ENCODE measurements at regions not wholly inside any gene's neighbourhood (a gene's known extent, or its start where the extent isn't known, plus 50 kb on each side); places are given as distances from the start of the nearest gene placed in this dataset.

DNA sequence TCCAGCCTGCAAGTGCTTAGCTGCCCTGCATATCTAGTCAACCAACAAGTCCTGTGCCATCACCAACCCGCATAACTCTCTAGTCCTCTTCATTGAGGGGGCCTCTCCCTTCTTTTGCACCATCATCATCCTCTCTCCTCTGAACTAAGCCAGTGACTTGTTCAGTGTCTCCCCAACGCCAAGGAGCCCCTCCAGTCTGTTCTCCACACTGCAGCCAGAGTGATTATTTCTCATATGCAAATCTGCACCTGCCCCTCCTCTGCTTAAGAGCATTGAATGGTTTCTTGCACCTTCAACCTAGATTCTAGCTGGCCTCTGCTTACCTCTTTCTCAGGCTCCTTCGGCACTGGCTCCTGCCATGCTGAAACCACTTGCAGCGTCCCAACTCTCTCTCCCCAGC, 141.8 kb downstream of the FAM161A start:
- H3K4me1 Mint-ChIP-seq, result no peaks in the 10 kb centered on the region
- DNase-seq, result no peak
- no peaks in the 10 kb centered on the region for H3K36me3 Mint-ChIP-seq
- 52% methylated on average over 4 of the region's 4 CpGs for WGBS (ENCODE audit: insufficient coverage)
- H3K27ac Mint-ChIP-seq, result no peak overlapping the region
- intact Hi-C loops (cut with micrococcal nuclease), result no loop called here
- Histone ChIP-seq H3K9me3 (replicated peaks in 1 of 2; ENCODE audit: control insufficient read depth in 1 of 2, insufficient read depth in 1 of 2, low read length in 2 of 2) (no peaks in the 10 kb centered on the region), H3K4me3 (replicated peaks in 1 of 3; ENCODE audit: low read depth in 2 of 3, low read length in 3 of 3) (no peak overlapping the region), H3K27me3 (ENCODE audit: control insufficient read depth in 2 of 2, insufficient read depth in 2 of 2, low read length in 2 of 2) (no peaks in the 10 kb centered on the region), H3K79me2 (ENCODE audit: insufficient read depth, low read length) (no peaks in the 10 kb centered on the region), H4K20me1 (ENCODE audit: insufficient read depth, low read length) (no peaks in the 10 kb centered on the region), H2AFZ (ENCODE audit: insufficient read depth, low read depth, low read length, poor library complexity, severe bottlenecking) (no peak overlapping the region), H3K36me3 (replicated peaks in 1 of 2; ENCODE audit: control insufficient read depth in 1 of 2, insufficient read depth in 2 of 2, low read length in 2 of 2) (no peaks in the 10 kb centered on the region), H3K4me1 (ENCODE audit: control insufficient read depth in 1 of 2, insufficient read depth in 2 of 2, low read length in 2 of 2) (no peaks in the 10 kb centered on the region), H3K9ac (ENCODE audit: insufficient read depth, low read length, poor library complexity, severe bottlenecking) (no peak overlapping the region), H3K4me2 (replicated peaks; ENCODE audit: extremely low read depth, low read length, poor library complexity, severe bottlenecking) (no peak overlapping the region), H3K27ac (ENCODE audit: low read depth in 1 of 2, low read length in 2 of 2) (no peak overlapping the region)
- TF ChIP-seq, protein P1, sequence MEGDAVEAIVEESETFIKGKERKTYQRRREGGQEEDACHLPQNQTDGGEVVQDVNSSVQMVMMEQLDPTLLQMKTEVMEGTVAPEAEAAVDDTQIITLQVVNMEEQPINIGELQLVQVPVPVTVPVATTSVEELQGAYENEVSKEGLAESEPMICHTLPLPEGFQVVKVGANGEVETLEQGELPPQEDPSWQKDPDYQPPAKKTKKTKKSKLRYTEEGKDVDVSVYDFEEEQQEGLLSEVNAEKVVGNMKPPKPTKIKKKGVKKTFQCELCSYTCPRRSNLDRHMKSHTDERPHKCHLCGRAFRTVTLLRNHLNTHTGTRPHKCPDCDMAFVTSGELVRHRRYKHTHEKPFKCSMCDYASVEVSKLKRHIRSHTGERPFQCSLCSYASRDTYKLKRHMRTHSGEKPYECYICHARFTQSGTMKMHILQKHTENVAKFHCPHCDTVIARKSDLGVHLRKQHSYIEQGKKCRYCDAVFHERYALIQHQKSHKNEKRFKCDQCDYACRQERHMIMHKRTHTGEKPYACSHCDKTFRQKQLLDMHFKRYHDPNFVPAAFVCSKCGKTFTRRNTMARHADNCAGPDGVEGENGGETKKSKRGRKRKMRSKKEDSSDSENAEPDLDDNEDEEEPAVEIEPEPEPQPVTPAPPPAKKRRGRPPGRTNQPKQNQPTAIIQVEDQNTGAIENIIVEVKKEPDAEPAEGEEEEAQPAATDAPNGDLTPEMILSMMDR (IDR thresholded peaks at IDR 0.05), result no peak
- H3K27me3 Mint-ChIP-seq (ENCODE audit: low read depth in 3 of 3), result peaks cover 0 to 1% (median 0%) of the 10 kb centered on the region in 3 donors
- peaks cover 0 to 2% (median 0%) of the 10 kb centered on the region in 7 donors for H3K9me3 Mint-ChIP-seq
- H3K4me3 Mint-ChIP-seq, result no peak overlapping the region

- TF ChIP-seq, protein P1 (IDR thresholded peaks at IDR 0.05), result no peak
- WGBS (ENCODE audit: insufficient coverage), result 86% methylated on average over 1 of the region's 4 CpGs
- H3K36me3 Mint-ChIP-seq, result no peaks in the 10 kb centered on the region
- no peak overlapping the region for H3K4me3 Mint-ChIP-seq
- no peaks in the 10 kb centered on the region for H3K4me1 Mint-ChIP-seq
- H3K9me3 Mint-ChIP-seq, result no peaks in the 10 kb centered on the region
- intact Hi-C loops (cut with micrococcal nuclease), result no loop called here
- H3K79me2 ChIP-seq (ENCODE audit: insufficient read depth, low read length), result no peaks in the 10 kb centered on the region
- no peak overlapping the region for H3K9ac ChIP-seq (ENCODE audit: insufficient read depth, low read length, poor library complexity, severe bottlenecking)
- H3K27ac ChIP-seq (ENCODE audit: low read depth in 1 of 2, low read length in 2 of 2), result no peak overlapping the region
- H3K27ac Mint-ChIP-seq, result no peak overlapping the region
- H3K9me3 ChIP-seq (replicated peaks in 1 of 2; ENCODE audit: control insufficient read depth in 1 of 2, insufficient read depth in 1 of 2, low read length in 2 of 2), result no peaks in the 10 kb centered on the region
- DNase-seq, result no peak
- no peak overlapping the region for H3K4me3 ChIP-seq (replicated peaks in 1 of 3; ENCODE audit: low read depth in 2 of 3, low read length in 3 of 3)
- no peaks in the 10 kb centered on the region for H3K27me3 ChIP-seq (ENCODE audit: control insufficient read depth in 2 of 2, insufficient read depth in 2 of 2, low read length in 2 of 2)
- no peak overlapping the region for H2AFZ ChIP-seq (ENCODE audit: insufficient read depth, low read depth, low read length, poor library complexity, severe bottlenecking)
- H3K4me2 ChIP-seq (replicated peaks; ENCODE audit: extremely low read depth, low read length, poor library complexity, severe bottlenecking), result no peak overlapping the region
- H3K4me1 ChIP-seq (ENCODE audit: control insufficient read depth in 1 of 2, insufficient read depth in 2 of 2, low read length in 2 of 2), result no peaks in the 10 kb centered on the region
- no peaks in the 10 kb centered on the region for H3K36me3 ChIP-seq (replicated peaks in 1 of 2; ENCODE audit: control insufficient read depth in 1 of 2, insufficient read depth in 2 of 2, low read length in 2 of 2)
- H4K20me1 ChIP-seq (ENCODE audit: insufficient read depth, low read length), result no peaks in the 10 kb centered on the region
- H3K27me3 Mint-ChIP-seq (ENCODE audit: low read depth in 3 of 3), result peaks cover 0 to 1% (median 0%) of the 10 kb centered on the region in 3 donors
Measured at GRCh38 chr2:61710711-61711110, 143.1 kb downstream of the FAM161A start.
